ENCODE measurements at regions not wholly inside any gene's neighbourhood (a gene's known extent, or its start where the extent isn't known, plus 50 kb on each side); places are given as distances from the start of the nearest gene placed in this dataset.
A peak's percentile ranks its signal among the peaks of the same experiment; 100 is the strongest.
"Not testable (repeated sequence)": the region's sequence is repeated elsewhere in the genome, so short reads cannot be mapped to it uniquely, and the experiment has no call there.

GRCh38 chr6:44022296-44022661, 105.0 kb downstream of the MRPL14 start:
- H3K27ac ChIP-seq: no peak overlapping the region
- TF ChIP-seq CTCF (conservative IDR thresholded peaks at IDR 0.05): no peak

- TF ChIP-seq CTCF (conservative IDR thresholded peaks at IDR 0.05): no peak
- H3K27ac ChIP-seq: no peak overlapping the region
Observed at GRCh38 chr6:44021589-44022295, 105.5 kb downstream of the MRPL14 start.

- no peak for TF ChIP-seq CTCF (conservative IDR thresholded peaks at IDR 0.05)
- H3K27ac ChIP-seq: no peak overlapping the region
Observed at GRCh38 chr6:44020664-44021425, 106.4 kb downstream of the MRPL14 start.

- no peak for TF ChIP-seq CTCF (conservative IDR thresholded peaks at IDR 0.05)
- no peak overlapping the region for H3K27ac ChIP-seq
Observed at GRCh38 chr6:44020148-44020547, 107.1 kb downstream of the MRPL14 start.

- not testable (repeated sequence) for H3K27ac ChIP-seq
Observed at GRCh38 chr6:44017307-44017706, 109.9 kb downstream of the MRPL14 start.

GRCh38 chr6:44016131-44016870, 111.0 kb downstream of the MRPL14 start:
- no peak for TF ChIP-seq CTCF (conservative IDR thresholded peaks at IDR 0.05)
- H3K27ac ChIP-seq: no peak overlapping the region

GRCh38 chr6:44012078-44012493, 115.2 kb downstream of the MRPL14 start:
- H3K27ac ChIP-seq: peak overlapping the region; percentile 22; the same call in 1 of the 2 replicates
- TF ChIP-seq CTCF (conservative IDR thresholded peaks at IDR 0.05): no peak

Data from VCaP (cell line).